CD4-positive, alpha-beta T cell treated with Interleukin-17A for 1 hour (primary cell): ENCODE measurements at regions not wholly inside any gene's neighbourhood (a gene's known extent, or its start where the extent isn't known, plus 50 kb on each side); places are given as distances from the start of the nearest gene placed in this dataset.

Experiments used
- DNase-seq: peaks from one replicate; pipeline ENCODE4 v3.0.0-alpha.2; 2020

DNA sequence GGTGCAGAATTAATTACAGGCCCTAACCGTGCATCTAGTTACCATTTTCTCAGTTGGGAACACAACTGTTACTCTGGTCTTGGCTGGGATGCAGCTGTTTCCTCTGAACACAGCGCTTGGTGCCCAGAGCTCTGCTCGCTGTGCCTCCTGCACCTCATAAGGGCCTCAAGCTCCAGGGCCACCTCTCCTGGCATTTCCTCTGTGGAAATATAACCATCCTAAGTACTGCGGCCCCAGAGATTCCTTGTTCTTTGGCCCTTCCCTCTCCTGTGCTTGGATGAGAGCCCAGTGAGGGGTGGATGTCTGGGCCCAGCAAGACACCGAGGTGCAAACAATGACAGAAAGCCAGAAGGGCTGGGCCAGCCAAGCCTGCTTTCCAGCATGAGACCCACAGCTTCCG is 169.9 kb upstream of the CST7 start:
- DNase-seq: no peak

DNA sequence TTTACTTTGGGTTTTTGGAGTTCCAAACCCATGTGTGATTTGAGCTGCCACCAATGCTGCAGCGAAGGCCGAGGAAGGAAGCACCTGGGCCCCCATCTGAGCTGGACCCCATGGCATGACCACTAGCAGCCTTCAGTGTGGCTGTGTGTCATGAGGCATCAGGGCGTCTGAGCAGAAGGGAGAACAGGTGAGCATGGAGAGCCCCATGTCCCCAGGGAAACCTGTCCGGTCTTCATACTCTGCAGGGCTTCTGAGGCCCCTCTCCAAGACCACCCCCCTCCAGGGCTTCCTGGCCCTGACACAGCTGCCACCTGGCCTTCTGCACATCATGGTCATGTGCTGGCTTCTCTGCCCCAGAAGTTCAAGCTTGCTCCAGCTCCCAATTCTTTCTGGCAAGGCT is 169.1 kb upstream of the CST7 start:
- DNase-seq: no peak

DNA sequence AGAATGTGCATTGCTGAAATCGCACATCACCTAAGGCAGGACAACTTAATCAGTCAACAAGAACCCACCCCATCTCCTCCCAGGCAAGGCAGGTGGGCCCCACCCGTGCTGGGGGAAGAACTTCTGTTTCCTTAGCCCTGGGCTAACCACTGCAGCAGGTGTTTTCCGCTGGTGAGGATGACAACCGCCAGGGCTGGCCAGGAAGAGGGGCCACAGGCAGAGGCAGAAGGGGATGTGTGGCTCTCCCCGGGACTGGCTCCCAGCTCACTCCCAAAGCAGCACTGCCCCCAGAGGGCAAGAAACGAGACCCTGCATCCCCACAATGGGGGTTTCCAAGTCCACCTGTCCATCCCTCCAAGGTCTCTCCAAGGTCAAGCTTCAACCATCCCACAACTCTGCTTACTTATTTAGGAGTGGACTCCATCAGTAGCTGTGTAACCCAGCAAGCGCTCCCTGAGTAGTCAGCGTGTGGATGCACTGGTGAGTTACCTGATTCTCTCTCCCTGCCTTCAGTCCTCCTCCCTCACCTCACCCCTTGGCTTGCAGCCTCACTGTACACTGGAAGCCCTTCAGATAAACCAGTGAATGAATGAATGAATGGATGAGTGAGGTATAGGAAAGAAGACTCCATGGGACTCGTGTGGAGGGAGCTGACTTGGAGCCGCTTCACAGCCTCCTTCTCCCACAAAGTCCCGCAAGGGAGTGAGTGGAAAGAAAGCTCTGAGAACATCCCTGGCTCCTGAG is 168.2 kb upstream of the CST7 start:
- no peak for DNase-seq

DNA sequence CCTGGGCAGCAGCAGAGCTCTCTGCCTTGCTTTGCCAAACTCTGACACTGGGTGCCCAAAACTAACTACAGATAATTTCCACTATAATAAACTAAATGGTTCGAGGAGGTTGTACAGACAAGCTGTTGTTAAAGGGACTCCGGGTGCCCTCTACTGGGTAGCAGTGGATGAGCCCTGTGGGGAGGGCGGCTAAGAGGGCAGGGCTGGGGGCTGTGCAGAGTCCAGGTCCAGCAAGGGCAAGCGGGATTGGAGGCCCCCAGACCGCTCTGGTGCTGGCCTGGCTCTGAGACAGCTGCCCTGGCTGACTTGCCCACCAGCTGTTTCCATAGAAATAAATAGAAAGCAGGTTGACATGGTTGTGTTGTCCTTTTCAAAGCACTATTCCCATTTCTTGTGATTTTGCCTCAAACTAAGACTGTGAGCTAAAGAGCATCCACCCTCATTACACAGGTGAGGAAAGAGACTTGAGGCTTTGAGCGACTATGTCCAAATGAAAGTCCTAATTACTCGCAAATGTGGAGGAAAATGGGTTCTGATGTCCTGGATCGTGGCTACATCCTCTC is 167.6 kb upstream of the CST7 start:
- no peak for DNase-seq

DNA sequence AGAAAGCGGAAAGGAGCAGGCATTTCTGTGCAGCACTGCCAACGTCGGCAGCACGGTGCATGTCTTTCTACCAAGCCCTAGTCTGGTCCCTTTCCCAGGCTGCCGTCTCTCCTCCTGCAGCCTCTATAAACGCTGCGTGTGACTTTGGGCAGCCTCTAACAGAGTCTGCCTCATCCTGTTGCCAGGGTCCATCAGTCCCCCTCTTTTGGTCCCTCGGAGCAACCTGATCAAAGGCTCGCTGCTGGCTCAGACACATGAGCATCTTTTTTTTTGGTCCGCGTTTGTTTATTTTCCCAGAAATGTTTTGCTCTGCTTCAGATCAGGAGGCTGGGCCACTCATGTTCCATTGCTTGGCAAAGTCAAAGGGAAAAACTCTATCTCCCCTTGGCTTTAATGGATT is 166.8 kb upstream of the CST7 start:
- DNase-seq: no peak

DNA sequence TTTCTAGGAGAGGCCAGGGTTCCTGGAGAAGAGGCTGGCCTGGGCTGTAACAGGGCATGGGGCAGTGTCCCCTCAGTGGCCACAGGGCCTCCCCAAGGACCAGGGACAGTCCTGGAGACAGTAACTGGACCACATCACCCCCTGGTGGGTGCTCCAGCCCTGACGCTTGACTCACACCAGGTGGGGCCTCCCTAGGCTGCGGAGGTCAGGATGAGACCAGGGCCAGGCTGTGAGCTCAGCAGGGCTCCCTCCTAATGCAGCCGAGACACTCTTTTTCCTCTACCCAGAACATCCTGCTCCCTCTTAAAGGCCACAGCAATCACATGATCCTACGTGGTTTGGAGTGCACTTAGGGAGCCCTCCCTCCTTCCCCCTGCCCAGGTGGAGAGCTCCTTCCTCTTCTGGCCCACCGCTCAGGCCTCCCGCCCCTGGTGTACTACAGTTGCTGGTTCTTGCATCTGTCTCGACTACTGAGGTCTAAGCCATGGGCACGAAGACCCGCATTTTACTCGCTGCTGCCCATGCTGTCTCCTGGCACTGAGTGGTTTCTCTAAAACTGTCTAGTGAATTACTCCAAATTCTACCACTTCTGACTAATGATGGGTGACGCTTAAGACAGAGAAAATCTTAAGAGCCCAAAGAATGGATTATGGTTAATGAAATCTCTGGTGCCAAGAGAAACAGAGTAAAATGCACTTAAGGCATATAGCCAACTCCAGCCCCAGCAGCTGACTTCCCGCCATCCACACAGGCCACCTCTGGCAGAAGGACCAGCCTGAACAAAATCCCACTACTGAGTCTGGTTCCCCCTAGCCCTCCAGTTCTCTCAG is 166.1 kb upstream of the CST7 start:
- DNase-seq: no peak

DNA sequence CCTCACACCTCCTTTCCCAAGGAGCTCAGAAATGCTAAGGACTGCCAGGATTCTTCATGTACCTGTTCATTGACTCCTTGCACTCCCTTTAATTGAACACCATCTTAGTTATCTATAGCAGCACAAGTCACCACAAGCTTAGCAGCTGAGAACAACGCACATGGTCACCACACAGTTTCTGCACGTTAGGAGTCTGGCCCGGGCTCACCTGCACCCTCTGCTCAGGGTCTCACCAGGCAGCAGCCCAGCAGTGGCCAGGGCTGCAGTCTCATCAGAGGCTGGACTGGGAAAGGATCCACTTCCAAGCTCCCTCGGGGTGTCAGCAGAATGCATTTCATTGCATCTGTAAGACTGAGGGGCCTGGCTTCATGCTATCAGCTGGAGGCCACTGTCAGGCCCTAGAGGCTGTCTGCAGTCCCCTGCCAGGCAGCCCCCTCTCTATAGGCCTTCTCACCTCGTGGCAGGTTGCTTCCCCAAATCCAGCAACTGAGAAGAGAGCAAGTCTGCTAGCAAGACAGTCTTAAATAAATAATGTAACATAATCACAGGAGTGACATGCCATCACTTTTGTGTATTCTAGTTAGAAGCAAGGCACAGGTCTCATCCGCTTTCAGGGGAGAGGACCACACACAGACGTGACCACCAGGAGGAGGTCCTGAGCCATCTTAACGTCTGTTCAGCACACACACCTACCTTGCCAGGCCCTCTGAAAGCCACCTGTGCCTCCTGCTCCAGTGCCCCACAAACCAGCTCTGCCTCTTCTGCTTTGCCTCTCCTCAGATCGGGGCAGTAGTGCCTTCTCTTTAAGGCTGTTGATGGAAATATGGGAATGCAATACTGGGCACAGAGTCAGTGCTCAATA is 165.2 kb upstream of the CST7 start:
- DNase-seq: no peak

DNA sequence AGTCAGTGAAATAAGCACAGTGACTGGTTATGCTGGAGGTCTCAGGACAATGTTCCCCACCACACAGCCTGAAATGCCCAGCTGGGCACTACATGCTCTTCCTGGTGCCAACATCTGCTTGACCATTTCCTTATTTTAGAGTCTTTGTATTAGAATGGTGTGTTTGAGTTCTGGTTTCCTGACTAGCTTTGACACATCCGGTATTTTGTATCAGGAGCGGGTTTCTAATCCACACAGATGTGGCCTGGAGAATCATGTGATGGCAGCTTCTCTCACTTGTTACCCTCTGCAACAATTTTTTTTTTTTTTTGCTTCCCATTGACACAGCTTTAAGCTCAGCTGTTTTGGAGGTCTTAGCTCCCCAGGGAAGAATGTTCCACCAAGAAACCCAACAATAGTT is 164.5 kb upstream of the CST7 start:
- DNase-seq: no peak

DNA sequence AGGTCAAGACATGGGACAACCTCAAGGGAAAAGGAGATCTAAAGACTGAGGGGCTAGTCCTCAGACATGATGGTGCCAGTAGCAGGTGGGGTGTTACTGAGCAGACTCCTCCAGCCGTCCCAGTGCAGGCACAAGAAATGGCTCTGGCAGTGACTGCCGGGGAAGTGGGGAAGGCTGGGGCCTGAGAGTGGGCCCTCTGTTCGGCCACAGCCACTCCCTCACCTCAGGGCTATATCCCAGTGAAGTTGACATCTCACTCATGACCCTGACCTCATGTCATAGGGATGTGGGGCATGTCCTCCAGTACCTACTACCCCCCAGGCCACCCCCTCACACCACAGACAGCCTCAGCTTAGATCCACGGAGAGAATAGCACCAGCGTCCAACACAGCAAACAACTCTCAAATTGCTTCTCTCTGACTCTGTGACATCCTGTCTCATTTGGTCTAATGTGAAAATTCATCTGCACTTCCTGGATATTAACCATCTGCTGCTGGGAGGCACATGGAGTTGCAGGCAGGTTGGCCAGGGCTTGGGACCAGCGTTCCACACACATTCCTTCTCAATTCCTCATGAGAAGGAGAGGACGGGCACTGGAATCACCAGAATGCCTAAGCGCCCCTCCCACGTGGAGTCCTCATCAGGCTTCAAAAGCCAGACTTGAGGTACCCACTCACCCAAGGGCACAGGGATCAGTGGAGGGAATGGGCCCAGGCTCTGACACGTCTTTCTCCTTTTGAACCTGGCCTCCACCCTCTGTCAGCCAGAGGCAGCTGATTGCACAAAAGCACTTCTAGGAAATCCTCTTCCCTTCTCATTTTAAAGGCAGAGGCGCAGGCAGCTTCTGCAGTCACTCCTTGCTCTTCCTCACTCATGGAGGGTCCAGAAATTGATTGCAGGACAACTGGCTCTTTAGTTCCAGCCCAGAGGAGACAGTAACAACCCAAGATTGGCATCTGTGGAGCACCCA is 163.6 kb upstream of the CST7 start:
- DNase-seq: no peak

DNA sequence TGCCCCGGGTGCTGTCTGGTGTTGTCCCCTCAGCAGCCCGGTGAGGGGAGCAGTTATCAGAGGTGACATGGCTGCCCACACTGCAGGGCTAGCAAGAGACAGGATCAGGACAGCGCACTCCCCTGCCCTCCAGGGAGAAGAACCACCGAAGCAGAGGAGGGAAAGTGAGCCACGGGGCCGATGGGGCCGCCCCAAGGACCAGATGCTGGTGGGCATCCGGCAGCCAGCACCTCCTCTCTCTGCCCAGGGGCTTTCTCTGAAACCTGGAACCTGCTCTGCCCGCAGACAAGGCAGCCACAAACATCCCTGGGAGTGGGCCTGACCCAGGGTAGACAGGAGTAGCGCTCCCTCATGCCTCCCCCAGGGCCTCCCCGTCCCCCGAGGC is 163.0 kb upstream of the CST7 start:
- DNase-seq: no peak

DNA sequence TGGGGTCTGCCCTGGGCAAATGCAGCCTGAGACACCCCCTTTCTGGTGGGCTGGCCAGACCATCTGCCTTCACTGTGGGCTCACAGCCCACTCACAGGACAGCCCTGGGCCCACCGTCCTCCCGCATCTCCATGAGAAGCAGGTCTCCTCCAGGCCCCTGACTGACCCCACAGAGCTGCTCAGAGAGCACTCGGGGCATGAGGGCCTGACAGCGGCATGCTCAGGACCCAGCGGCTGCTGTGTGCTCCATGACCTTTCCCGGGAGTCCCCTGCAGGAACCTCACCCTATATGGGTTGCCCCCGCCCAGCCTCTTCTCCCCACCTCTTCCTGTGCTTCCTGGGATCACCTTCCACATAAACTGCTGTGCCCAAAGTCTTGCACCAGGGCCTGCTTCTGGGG is 162.4 kb upstream of the CST7 start:
- no peak for DNase-seq

DNA sequence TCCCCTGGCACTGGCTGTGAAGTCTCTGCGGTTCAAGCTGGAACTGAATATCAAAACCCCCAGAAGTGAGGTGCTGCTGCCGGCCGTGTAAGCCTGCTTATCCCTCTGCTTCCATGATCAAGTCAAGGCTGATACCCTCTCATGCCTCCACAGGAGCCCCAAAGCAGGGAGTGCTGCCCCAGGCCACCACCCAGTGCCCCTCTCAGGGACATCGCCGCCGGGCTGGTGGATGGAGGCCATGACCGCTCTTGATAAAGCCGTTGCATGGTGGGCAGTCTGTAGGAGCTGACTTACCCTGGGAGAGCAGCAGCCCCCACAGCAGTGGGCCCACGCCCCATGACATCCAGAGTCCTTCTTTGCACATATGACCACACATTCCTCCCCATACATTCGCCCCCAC is 162.0 kb upstream of the CST7 start:
- DNase-seq: no peak

DNA sequence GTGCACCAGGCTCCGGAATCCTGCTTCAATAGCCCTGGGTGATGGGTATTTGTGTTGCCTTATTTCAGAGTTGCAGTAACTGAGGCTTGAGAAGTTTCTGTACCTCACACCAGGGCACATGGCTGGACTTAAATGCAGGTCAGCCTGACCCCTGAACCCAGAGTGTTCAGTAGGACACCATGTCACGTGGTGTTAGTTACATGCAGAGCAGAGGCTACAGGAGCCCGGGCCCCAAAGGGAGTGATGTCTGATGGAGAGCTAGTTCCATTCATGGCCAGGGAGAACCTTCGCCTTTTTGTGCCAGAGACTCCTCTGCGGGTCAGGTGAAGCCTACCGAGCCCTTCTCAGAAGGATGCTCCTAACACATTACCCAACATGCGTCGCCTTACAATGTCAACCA is 161.4 kb upstream of the CST7 start:
- no peak for DNase-seq

DNA sequence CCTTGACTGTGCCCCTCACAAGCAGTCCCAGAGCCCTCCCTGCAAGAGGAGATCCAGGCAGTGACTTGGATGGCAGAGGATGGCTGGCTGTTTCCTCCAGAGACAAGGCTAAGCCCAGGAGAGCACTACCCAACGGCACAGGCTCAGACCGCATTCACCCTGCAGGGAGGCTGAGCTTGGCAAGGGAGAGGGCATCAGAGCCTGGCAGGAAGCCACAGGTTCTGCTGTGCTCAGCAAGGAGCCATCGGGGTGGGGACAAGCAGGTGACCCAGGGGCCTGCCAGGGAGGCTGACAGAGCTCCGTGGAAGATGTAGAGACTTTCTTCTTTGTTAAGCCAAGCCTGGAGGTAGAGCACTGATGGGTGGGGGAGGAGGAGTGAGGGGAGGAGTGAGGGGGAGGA is 159.2 kb upstream of the CST7 start:
- no peak for DNase-seq

DNA sequence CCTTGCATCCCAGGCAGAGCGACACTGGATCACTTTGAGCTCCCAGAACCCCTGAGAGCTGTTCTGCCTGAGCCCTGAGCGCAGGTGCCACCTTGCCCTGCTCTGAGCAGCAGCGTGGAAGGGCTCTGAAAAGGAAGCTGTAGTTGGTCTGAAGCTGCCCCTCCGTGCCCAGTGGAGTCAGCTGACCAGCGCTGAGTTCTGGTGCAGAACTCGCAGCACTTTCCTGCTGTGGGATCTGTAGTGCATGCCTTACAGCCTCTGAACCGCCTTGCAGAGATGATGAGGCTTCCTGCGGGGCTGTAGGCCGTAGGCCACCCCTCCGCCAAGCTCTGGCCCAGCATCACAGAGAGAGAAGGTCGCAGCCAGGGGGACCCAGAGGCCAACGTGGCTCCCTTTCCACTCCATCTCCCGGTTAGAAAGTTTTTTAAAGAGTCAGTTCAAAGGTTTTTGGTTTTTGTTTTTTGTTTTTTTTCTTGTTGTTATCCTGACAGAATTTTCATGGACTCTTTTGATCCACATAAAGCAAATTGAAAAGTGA is 158.3 kb upstream of the CST7 start:
- no peak for DNase-seq

DNA sequence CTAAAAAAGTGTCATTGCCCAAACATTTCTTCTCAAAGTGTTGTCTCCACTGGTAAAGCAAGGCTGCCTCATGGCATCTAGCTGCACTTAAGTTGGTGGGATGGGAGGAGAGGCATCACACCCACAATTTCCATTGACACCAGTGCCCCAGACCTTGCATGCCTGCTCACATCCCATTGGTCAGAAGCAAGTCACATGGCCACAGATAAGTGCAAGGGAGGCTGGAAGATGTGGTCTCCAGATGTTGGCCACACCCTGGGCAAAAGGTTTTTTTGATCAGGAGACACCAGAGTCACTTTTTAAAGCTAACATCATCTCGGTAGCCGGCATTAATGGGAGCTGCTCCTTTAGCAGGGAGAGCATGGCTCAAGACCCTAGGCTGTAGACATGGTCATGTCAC is 157.1 kb upstream of the CST7 start:
- DNase-seq: no peak

DNA sequence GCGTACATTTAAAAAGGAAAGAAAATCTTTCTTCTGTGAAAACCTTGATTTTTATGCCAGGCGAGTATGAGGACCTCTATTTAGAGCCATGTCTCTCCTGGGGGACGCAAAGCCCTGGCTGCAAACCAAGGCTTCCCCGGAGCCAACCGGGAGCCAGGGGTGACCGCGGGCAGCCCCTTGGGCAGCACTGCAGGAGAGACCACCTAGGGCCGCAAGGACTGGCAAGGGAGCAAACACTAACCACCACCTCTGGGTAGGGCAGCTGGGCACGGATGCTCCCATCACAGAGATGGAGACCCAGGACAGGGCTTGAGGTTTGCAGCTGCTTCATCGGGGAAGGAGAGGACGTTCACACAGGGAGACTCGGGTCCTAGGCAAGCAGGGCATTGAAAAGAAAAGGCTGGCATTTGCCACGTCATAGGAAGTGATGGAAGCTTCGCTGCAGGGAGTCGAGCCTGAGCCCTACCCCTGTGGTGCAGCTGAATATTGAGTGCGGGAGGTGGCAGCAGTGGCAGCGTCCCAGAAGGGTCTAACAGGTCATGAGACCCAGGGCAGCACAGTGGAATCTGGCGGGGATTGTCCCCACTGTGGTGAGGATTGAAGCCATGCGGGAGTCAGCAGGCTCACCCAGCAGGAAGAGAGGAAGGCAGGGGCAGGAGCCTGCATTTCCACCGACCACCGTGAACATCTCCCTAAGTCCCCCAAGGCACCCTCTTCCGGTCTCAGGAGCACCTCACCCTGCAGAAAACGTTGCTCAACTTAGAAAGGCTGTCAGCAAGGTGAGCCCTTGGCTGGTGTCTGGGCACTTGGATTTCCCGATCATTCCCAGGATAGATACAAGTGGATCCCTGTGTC is 156.2 kb upstream of the CST7 start:
- DNase-seq: no peak

DNA sequence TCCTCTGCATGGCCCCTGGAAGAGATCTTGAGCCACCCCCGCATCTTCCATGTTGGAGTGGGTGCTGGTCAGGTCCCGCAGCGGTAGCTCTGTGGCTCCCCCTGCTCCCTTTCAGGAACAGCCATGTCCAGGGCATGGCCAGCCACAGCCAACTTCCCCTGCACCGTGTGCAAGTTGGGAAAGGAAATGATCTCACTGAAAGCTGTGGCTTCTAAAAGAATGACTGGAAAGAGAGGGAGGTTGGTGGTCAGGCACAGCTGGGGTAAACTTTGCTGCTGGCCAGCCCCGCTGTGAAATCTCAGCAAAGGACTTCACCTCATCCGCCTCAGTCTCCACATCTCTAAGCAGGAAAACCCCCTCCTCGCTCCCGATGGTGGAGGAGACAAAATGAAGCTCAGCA is 153.6 kb upstream of the CST7 start:
- no peak for DNase-seq

DNA sequence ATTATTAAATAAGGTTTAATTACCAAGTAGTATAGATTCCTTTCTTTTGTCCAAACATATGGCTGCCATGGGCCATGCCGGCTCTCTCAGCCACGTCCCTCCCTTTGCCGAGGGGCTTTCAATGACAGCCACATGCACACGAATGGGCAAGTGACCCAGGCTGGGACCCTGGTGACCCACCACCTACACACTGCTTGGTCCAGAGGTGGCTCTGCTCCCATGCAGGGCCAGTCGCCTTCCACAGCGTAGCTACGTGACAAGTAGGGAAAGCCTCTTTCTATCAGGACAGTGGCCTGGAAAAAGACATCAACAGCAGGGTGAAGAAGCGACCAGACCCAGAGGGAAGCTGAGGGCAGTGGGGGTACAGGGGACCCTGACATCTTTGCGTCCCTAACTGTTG is 152.8 kb upstream of the CST7 start:
- DNase-seq: no peak

DNA sequence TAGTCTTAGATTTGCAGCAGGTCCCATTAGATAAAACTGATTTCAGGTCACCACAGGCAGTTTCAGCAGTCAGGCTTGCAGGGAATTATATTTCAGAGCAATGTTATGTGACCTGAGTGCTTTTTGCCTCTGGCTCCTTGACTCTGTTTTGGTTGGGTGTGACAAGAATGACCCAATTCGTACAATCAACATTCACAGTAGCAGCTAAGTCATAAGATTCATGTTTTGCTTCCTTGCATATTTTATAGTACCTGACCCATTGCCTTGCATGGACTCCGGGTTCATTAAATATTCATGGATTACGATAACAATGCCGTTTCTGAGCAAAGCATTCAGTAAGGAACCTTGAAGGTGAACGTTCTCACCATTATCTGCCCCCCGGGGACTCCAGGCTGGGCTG is 152.0 kb upstream of the CST7 start:
- no peak for DNase-seq
